Lung (tissue), 11 donors: ENCODE measurements at regions not wholly inside any gene's neighbourhood (a gene's known extent, or its start where the extent isn't known, plus 50 kb on each side); places are given as distances from the start of the nearest gene placed in this dataset.

Experiments used
- ATAC-seq: fragments of 200-7000 bp; cut with Tn5 transposase; one replicate; pipeline ENCODE4 v1.9.1; 2020; ENCODE audit warnings: moderate number of reproducible peaks; ENCODE audit not compliant: insufficient read depth, low FRiP score
- DNase-seq, 3 donors: peaks; one replicate each; pipeline ENCODE4 v3.0.0-alpha.2; 2013 to 2017
- H3K27ac ChIP-seq, 2 donors: one replicate each; pipeline ENCODE4 v1.5.1; 2013; ENCODE audit warnings: mild to moderate bottlenecking in 2 of 2, moderate library complexity in 2 of 2, control low read depth in 1 of 2, inconsistent platforms in 1 of 2, low read depth in 1 of 2, low read length in 1 of 2
- H3K27me3 ChIP-seq, 3 donors: one replicate each; pipeline ENCODE4 v1.5.1; 2013; ENCODE audit warnings: low read length in 2 of 3; ENCODE audit not compliant: control insufficient read depth in 3 of 3, insufficient read depth in 3 of 3
- H3K36me3 ChIP-seq, 4 donors: one replicate each; pipeline ENCODE4 v1.5.1; 2013; ENCODE audit warnings: low read length in 4 of 4, mild to moderate bottlenecking in 1 of 4, moderate library complexity in 1 of 4; ENCODE audit not compliant: control insufficient read depth in 4 of 4, insufficient read depth in 4 of 4
- H3K4me1 ChIP-seq, 5 donors: one replicate each; pipeline ENCODE4 v1.5.1; 2013; ENCODE audit warnings: low read length in 5 of 5, mild to moderate bottlenecking in 2 of 5, moderate library complexity in 1 of 5; ENCODE audit not compliant: control insufficient read depth in 5 of 5, insufficient read depth in 5 of 5
- H3K4me3 ChIP-seq: one replicate; pipeline ENCODE4 v1.5.1; 2013; ENCODE audit warnings: mild to moderate bottlenecking, control low read depth, moderate library complexity
- H3K9ac ChIP-seq, 2 donors: one replicate each; pipeline ENCODE4 v1.5.1; 2013; ENCODE audit warnings: low read length in 2 of 2, control low read depth in 1 of 2; ENCODE audit not compliant: insufficient read depth in 1 of 2
- H3K9me3 ChIP-seq, 4 donors: one replicate each; pipeline ENCODE4 v1.5.1; 2013; ENCODE audit warnings: low read length in 3 of 4, mild to moderate bottlenecking in 1 of 4, moderate library complexity in 1 of 4; ENCODE audit not compliant: control insufficient read depth in 4 of 4, insufficient read depth in 3 of 4
- CTCF ChIP-seq: IDR thresholded peaks from 2 replicates; pipeline ENCODE4 v1.5.1; 2012; ENCODE audit warnings: mild to moderate bottlenecking; ENCODE audit errors: control extremely low read depth, extremely low read depth
- WGBS, 2 donors: extraction: QIAGEN DNeasy Blood & Tissue Kit; methylation state at CpG; one replicate each; pipeline ENCODE4 v1.1.7; 2013; 5-methylcytosine and 5-hydroxymethylcytosine counted together
- donor health status: control.
- donor health status: control.
- donor health status: Bipolar disorder and iron deficiency.
- donor health status: healthy.
- donor health status: DM: yes; HTN: yes; CAD: no.

- H3K36me3 ChIP-seq, result no peaks in the 10 kb centered on the region
- DNase-seq (peak in 1 of 3 donors; percentile 36), ATAC-seq (no peak)
- H3K9me3 ChIP-seq, result peaks cover 0 to 3% (median 0%) of the 10 kb centered on the region in 4 donors
- H3K27ac ChIP-seq, result no peak overlapping the region
- H3K27me3 ChIP-seq, result no peaks in the 10 kb centered on the region
- H3K4me3 ChIP-seq, result no peak overlapping the region
- TF ChIP-seq CTCF, result no peak
- H3K9ac ChIP-seq, result no peak overlapping the region
- peaks cover 0 to 10% (median 0%) of the 10 kb centered on the region in 5 donors for H3K4me1 ChIP-seq
- 21 to 30% methylated on average over 11 of the region's 11 CpGs for WGBS, 2 donors
Measured at GRCh38 chr14:54291491-54292191, 105.2 kb upstream of the CDKN3 start.

- 89 to 92% methylated on average over 3 of the region's 3 CpGs for WGBS, 2 donors
- no peak for DNase-seq
- Histone ChIP-seq H3K4me1 (peaks cover 0 to 20% (median 0%) of the 10 kb centered on the region in 5 donors), H3K4me3 (no peak overlapping the region), H3K9me3 (peaks cover 0 to 3% (median 0%) of the 10 kb centered on the region in 4 donors), H3K27ac (no peak overlapping the region), H3K9ac (no peak overlapping the region), H3K27me3 (no peaks in the 10 kb centered on the region), H3K36me3 (no peaks in the 10 kb centered on the region)
- no peak for ATAC-seq
- no peak for TF ChIP-seq CTCF
Measured at GRCh38 chr14:54294802-54295201, 102.0 kb upstream of the CDKN3 start.

GRCh38 chr14:54299410-54300363 is 97.1 kb upstream of the CDKN3 start:
- no peak for ATAC-seq
- no peak for TF ChIP-seq CTCF

More at GRCh38 chr14:54299410-54300363, 97.1 kb upstream of the CDKN3 start:
- no peak overlapping the region for H3K4me3 ChIP-seq
- H3K4me1 ChIP-seq, result peaks cover 0 to 13% (median 0%) of the 10 kb centered on the region in 5 donors
- peak; percentile 21 to 66 (median 65) for DNase-seq
- no peaks in the 10 kb centered on the region for H3K27me3 ChIP-seq
- 52 to 54% methylated on average over 16 of the region's 16 CpGs for WGBS, 2 donors
- no peak overlapping the region for H3K27ac ChIP-seq
- no peaks in the 10 kb centered on the region for H3K36me3 ChIP-seq
- H3K9ac ChIP-seq, result no peak overlapping the region
- no peaks in the 10 kb centered on the region for H3K9me3 ChIP-seq
